Fibroblast of villous mesenchyme (primary cell): ENCODE measurements at regions not wholly inside any gene's neighbourhood (a gene's known extent, or its start where the extent isn't known, plus 50 kb on each side); places are given as distances from the start of the nearest gene placed in this dataset.

Experiments used
- DNase-seq: peaks from one replicate; pipeline ENCODE4 v3.0.0-alpha.2; 2010; ENCODE audit warnings: low read depth
- H3K4me3 ChIP-seq: 2 replicates; pipeline ENCODE4 v1.5.1; 2011; ENCODE audit warnings: low read depth, mild to moderate bottlenecking, low read length
- CTCF ChIP-seq: IDR thresholded peaks from 2 replicates; pipeline ENCODE4 v1.5.1; 2012; ENCODE audit warnings: low read depth, mild to moderate bottlenecking, low read length; ENCODE audit not compliant: insufficient read depth

GRCh38 chr1:218164111-218164929 is 120.8 kb upstream of the RRP15 start:
- DNase-seq: peak; percentile 10
- peak overlapping the region; percentile 56 for H3K4me3 ChIP-seq
- no peak for TF ChIP-seq CTCF

- H3K4me3 ChIP-seq: peak overlapping the region; percentile 56
- peak; percentile 5 for DNase-seq
- TF ChIP-seq CTCF: no peak
These were observed 120.0 kb upstream of the RRP15 start for GRCh38 chr1:218164930-218165700.

GRCh38 chr1:218165701-218166114 is 119.4 kb upstream of the RRP15 start:
- peak; percentile 2 for DNase-seq
- TF ChIP-seq CTCF: no peak

GRCh38 chr1:218166268-218166945 is 118.7 kb upstream of the RRP15 start:
- no peak overlapping the region for H3K4me3 ChIP-seq
- no peak for DNase-seq
- TF ChIP-seq CTCF: no peak

More at GRCh38 chr1:218165701-218166114, 119.4 kb upstream of the RRP15 start:
- peak overlapping the region; percentile 56 for H3K4me3 ChIP-seq

GRCh38 chr1:218171302-218171893 is 113.7 kb upstream of the RRP15 start:
- no peak overlapping the region for H3K4me3 ChIP-seq
- peak; percentile 59 for DNase-seq
- peak; percentile 72 for TF ChIP-seq CTCF

- no peak for TF ChIP-seq CTCF
- no peak for DNase-seq
- H3K4me3 ChIP-seq: no peak overlapping the region
These were observed 102.6 kb upstream of the RRP15 start for GRCh38 chr1:218182455-218182854.
